ENCODE measurements at regions not wholly inside any gene's neighbourhood (a gene's known extent, or its start where the extent isn't known, plus 50 kb on each side); places are given as distances from the start of the nearest gene placed in this dataset.
"Not testable (repeated sequence)": the region's sequence is repeated elsewhere in the genome, so short reads cannot be mapped to it uniquely, and the experiment has no call there.

- no peak for DNase-seq
Measured at GRCh38 chr16:8047736-8048135, 542.6 kb downstream of the TMEM114 start.

- DNase-seq, result no peak
Measured at GRCh38 chr16:8044796-8045195, 545.5 kb downstream of the TMEM114 start.

DNA sequence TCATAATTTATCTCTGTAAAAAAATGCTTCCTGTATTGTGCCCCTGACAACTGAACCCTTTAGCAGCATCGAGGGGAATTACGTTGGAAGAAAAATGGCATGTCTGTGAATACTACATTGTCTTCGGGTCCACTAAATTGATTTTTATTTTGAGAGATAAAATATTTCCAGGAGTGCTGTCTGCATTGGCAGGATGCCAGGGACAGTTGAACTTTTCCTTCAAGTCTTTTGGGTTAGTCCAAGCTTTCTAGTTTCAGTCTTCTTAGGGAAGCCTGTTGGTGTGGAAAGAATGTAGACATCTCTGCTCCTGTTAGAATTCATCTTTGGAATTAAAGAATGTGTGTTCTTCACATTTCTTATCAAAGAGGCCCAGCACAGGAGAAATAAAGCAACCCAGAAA lies 557.9 kb downstream of the TMEM114 start:
- no peak for DNase-seq

GRCh38 chr16:8030004-8030403 lies 560.3 kb downstream of the TMEM114 start:
- not testable (repeated sequence) for DNase-seq

DNA sequence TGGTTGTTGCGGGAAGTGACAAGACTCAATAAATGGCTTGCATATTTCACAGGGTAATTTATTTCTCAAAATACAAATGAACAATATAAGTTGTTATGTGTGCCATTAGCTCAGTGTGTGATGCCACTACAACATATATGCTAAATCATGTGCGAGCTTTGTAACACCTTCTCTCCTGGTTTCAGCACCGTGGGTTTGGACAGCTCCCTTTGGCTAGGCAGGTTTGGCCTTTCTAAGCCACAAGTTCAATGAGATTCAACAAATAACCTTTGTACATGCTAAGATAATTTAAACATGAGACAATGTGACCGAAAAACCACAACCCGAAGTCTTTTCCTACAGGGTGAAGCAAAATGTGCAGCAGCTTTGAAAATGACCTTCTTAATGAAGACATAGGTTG lies 563.9 kb downstream of the TMEM114 start:
- DNase-seq, result no peak

- DNase-seq, result no peak
Measured at GRCh38 chr16:8023326-8023725, 567.0 kb downstream of the TMEM114 start.

GRCh38 chr16:8005096-8005860 lies 585.0 kb downstream of the TMEM114 start:
- DNase-seq, result no peak

DNA sequence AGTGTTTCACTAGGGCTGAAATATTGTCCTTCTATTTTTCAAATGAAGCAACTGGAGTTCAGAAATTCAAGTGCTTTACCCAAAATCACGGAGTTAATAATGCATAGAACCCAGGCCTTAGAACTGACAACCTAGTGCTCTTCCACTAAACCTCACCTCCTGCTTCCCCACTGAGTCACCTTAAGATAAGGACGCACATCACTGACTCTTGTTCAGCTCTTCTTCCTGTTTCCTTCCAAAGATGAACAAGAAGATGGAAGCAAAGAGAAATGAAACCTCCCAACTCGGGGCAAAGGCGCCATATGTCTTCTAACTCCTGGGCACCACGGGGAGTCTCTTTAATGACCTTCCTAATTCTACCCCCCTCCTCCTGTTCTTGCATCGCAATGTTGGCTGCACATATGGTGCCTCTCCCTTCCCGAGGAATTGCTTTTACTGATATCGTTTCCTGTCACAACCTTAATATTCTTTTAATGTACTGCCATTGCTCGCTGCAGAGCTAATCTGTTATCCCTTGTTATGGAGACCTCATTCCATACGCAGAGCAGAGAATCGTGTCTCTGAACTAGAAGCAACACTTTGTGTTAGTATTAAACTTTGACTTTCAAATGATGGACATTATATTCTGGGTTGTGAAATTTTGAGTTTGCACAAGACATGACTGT lies 591.4 kb downstream of the TMEM114 start:
- no peak for DNase-seq

- DNase-seq, result no peak
Measured at GRCh38 chr16:7997966-7998365, 592.3 kb downstream of the TMEM114 start.

DNA sequence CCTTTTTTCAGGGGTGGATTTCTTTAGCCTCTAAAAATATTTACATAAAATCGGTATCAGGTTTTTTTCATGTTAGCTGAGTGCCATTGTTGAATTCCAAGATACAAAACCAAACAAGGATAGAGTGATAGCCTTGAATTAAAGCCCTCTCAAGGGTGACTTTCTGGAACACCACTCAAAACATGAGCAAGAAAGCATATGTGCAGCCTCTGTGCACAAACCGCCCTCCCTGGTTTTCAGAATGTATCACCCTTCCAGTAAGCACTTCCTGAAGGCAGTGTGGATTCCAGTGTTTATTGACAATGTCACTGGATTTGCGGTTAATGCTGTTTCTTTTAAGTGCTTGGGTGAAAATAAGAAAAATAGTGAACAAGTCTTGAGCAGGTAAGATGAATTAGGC lies 597.7 kb downstream of the TMEM114 start:
- DNase-seq, result no peak

DNA sequence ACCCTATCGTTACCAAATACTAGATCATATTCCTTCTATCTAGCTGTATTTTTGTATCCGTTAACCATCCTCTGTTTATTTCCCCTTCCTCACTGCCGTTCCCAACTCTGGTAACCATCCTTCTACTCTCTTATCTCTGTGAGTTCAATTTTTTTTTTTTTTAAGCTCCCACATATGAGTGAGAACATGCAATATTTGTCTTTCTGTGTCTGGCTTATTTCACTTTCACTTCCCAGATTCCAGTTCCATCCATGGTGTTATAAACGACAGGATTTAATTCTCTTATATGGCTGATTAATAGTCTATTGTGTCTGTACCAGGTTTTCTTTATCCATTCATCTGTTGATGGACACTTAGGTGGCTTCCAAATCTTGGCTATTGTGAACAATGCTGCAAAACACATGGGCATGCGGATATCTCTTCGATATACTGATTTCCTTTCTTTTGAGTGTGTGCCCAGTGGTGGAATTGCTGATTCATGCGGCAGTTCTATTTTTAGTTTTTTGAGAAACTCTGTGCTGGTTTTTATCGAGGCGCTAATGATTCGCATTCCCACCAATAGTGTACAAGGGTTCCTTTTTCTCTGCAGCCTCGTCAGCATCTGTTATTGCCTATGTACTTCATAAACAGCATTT lies 599.6 kb downstream of the TMEM114 start:
- DNase-seq, result no peak

DNA sequence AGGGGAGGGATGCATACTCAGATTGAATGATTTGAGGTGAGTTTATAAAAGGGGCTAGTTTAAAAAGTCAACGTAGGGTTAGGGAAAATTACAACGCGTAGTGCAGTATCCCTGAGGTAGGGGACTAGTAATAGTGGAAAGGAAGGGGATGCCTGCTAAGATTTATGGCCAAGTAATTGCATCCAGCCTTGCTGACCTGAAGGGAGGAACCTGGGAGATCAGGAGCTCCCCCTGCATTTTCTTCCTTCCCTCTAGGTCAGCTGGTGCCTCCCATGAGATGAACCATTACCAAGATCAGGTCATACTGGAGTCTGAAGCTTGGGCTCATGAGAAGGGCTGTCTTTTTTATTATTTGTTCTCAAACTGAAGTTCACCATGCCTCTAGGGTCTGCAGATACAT lies 606.6 kb downstream of the TMEM114 start:
- no peak for DNase-seq

DNA sequence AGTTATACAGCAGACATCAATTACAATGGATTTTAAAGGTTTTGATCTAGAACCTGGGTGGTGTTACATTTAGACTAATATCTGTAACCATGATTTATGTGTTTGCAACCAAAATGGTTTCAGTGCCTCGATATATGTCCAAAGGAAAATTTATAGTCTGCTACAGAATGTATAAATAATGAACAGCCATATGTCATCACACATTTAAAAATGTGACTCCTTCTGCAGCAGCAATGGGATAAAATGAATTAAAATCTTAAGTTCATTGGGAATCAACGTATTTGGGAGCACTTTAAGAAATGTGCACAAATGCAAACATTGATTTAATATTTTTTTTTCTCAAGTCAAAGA lies 610.2 kb downstream of the TMEM114 start:
- no peak for DNase-seq

DNA sequence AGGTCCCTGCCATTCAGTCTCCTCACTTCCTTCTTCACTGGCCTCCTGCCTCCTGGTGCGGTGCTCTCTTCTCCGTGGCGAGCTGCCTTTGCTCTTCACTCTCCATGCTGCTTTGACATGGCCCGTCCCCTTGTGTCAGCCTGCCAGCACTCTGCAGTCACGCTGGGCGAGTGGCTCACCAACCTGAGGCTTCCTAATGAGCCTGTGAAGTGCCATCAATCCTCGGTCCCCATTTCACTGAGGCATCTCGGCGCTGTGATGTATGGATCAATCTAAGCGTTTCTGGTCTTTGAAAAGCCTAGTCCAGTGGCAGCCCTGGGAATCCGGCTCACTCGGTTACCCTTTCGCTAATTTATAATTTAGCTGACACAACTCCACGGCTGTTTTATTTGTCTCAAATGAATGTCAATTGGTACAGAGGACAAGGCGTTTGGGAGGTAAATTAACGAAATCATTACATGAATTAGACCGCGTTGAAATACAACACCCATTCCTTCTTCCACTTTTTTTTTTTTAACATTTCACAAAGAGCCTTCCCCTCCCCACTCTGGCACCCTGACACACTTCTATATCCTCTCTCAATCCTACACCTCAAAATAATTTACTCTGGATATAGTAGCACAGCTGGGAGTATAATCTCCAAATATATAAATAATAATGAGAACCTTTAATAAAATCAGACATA lies 610.7 kb downstream of the TMEM114 start:
- DNase-seq, result no peak

- no peak for DNase-seq
Measured at GRCh38 chr16:7976563-7976962, 613.7 kb downstream of the TMEM114 start.

DNA sequence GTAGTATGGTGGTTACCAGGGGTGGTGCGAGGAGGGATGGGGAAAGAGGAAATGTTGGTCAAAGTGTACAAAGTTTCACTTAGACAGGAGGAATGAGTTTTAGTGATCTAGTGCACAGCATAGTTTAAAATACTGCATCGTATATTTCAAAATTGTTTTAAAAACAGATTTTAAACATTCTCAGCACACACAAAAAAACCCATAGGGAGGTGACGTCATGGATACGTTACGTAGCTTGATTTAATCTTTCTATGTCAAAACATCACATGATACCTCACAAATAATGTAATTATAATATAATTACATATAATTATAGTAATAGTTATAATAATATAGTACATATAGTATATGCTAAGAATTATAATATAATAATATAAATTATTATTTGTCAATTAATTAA lies 614.2 kb downstream of the TMEM114 start:
- DNase-seq, result no peak

- no peak for DNase-seq
Measured at GRCh38 chr16:7967996-7968509, 622.3 kb downstream of the TMEM114 start.

- no peak for DNase-seq
Measured at GRCh38 chr16:7964744-7965143, 625.6 kb downstream of the TMEM114 start.

DNA sequence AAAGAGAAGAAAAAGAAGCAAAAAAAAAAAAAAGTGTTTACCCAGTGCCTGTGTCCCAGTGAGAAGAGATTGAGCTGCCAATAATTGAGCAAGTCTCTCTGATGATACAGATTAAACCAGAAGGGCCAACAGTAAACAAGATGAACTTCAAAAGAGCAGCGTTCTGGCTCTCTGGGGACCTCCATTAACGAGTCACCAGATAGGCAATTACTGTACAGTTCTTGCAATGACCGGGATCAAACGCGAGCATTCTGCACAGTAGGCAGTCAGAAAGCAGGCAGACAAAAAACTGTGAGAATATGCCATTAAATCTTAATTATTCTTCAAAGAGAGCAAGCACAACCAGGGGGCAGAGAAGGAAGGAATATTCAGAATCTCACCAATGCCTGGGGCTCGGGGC lies 626.1 kb downstream of the TMEM114 start:
- DNase-seq, result no peak

- DNase-seq, result no peak
Measured at GRCh38 chr16:7962091-7962879, 628.0 kb downstream of the TMEM114 start.

DNA sequence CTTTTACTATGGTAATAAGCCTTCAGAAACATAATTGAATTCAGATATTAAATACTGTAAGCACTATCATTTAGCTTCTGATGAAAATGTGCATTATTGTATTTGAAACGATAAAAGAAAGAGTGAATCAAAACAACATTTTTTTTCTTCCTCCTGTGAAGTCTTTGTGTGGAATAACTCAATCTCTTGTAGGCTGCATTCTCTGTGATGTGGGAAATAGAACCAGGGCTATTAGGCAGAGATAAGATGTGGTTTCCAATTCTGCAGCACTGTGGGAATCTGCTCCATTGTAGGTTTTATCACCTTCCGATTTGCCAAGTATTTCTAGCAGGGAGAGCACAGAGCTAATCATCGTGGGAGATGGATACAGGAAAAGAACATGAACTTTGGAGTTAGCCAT lies 624.5 kb downstream of the RBFOX1 start:
- no peak for DNase-seq

- DNase-seq, result no peak
Measured at GRCh38 chr16:7953360-7953759, 620.7 kb downstream of the RBFOX1 start.

GRCh38 chr16:7946142-7946541 lies 613.5 kb downstream of the RBFOX1 start:
- no peak for DNase-seq

Measured in bone marrow (tissue), 2 donors.